ENCODE measurements at regions not wholly inside any gene's neighbourhood (a gene's known extent, or its start where the extent isn't known, plus 50 kb on each side); places are given as distances from the start of the nearest gene placed in this dataset.
A peak's percentile ranks its signal among the peaks of the same experiment; 100 is the strongest.

GRCh38 chr10:29112827-29113615 is 175.8 kb upstream of the LYZL1 start:
- Mint-ChIP-seq H3K27me3 (no peaks in the 10 kb centered on the region), H3K27ac (no peak overlapping the region), H3K4me1 (ENCODE audit: low read depth) (peaks cover 22% of the 10 kb centered on the region), H3K36me3 (ENCODE audit: insufficient read depth) (peaks cover 2% of the 10 kb centered on the region), H3K9me3 (ENCODE audit: low read depth) (peaks cover 10% of the 10 kb centered on the region), H3K4me3 (ENCODE audit: low read depth) (peak overlapping the region; percentile 25)
- no peak for TF ChIP-seq CTCF (IDR thresholded peaks at IDR 0.05; ENCODE audit: unreplicated experiment)
- no peak for DNase-seq (ENCODE audit: low spot score, unreplicated experiment)

GRCh38 chr10:29113616-29113945 is 175.3 kb upstream of the LYZL1 start:
- Mint-ChIP-seq H3K4me3 (ENCODE audit: low read depth) (no peak overlapping the region), H3K36me3 (ENCODE audit: insufficient read depth) (peaks cover 2% of the 10 kb centered on the region), H3K4me1 (ENCODE audit: low read depth) (peaks cover 22% of the 10 kb centered on the region), H3K27me3 (no peaks in the 10 kb centered on the region), H3K27ac (no peak overlapping the region), H3K9me3 (ENCODE audit: low read depth) (peaks cover 13% of the 10 kb centered on the region)
- no peak for DNase-seq (ENCODE audit: low spot score, unreplicated experiment)
- TF ChIP-seq CTCF (IDR thresholded peaks at IDR 0.05; ENCODE audit: unreplicated experiment): no peak

- no peak overlapping the region for H3K27ac Mint-ChIP-seq
These were observed 174.7 kb upstream of the LYZL1 start for GRCh38 chr10:29114141-29114540.

GRCh38 chr10:29117781-29118180 is 171.1 kb upstream of the LYZL1 start:
- Mint-ChIP-seq H3K27ac (no peak overlapping the region), H3K4me3 (ENCODE audit: low read depth) (no peak overlapping the region), H3K4me1 (ENCODE audit: low read depth) (peaks cover 11% of the 10 kb centered on the region), H3K9me3 (ENCODE audit: low read depth) (peaks cover 16% of the 10 kb centered on the region), H3K27me3 (no peaks in the 10 kb centered on the region), H3K36me3 (ENCODE audit: insufficient read depth) (peaks cover 2% of the 10 kb centered on the region)
- no peak for DNase-seq (ENCODE audit: low spot score, unreplicated experiment)
- TF ChIP-seq CTCF (IDR thresholded peaks at IDR 0.05; ENCODE audit: unreplicated experiment): no peak

More at GRCh38 chr10:29114141-29114540, 174.7 kb upstream of the LYZL1 start:
- Mint-ChIP-seq H3K4me3 (ENCODE audit: low read depth) (no peak overlapping the region), H3K27me3 (no peaks in the 10 kb centered on the region), H3K9me3 (ENCODE audit: low read depth) (peaks cover 16% of the 10 kb centered on the region), H3K36me3 (ENCODE audit: insufficient read depth) (peaks cover 2% of the 10 kb centered on the region), H3K4me1 (ENCODE audit: low read depth) (peaks cover 22% of the 10 kb centered on the region)
- no peak for TF ChIP-seq CTCF (IDR thresholded peaks at IDR 0.05; ENCODE audit: unreplicated experiment)
- no peak for DNase-seq (ENCODE audit: low spot score, unreplicated experiment)

- peaks cover 2% of the 10 kb centered on the region for H3K36me3 Mint-ChIP-seq (ENCODE audit: insufficient read depth)
- H3K27ac Mint-ChIP-seq: no peak overlapping the region
- H3K9me3 Mint-ChIP-seq (ENCODE audit: low read depth): peaks cover 16% of the 10 kb centered on the region
- TF ChIP-seq CTCF (IDR thresholded peaks at IDR 0.05; ENCODE audit: unreplicated experiment): peak; percentile 55
- peaks cover 1% of the 10 kb centered on the region for H3K4me1 Mint-ChIP-seq (ENCODE audit: low read depth)
- no peaks in the 10 kb centered on the region for H3K27me3 Mint-ChIP-seq
- DNase-seq (ENCODE audit: low spot score, unreplicated experiment): peak; percentile 34
- H3K4me3 Mint-ChIP-seq (ENCODE audit: low read depth): no peak overlapping the region
These were observed 169.5 kb upstream of the LYZL1 start for GRCh38 chr10:29119374-29119773.

Measured in progenitor cell of endocrine pancreas (in vitro differentiated cells).